RPMI8226 (cell line): ENCODE measurements at regions not wholly inside any gene's neighbourhood (a gene's known extent, or its start where the extent isn't known, plus 50 kb on each side); places are given as distances from the start of the nearest gene placed in this dataset.
A peak's percentile ranks its signal among the peaks of the same experiment; 100 is the strongest.

Source experiments
- DNase-seq: peaks from one replicate; pipeline ENCODE4 v3.0.0-alpha.2; 2015

- no peak for DNase-seq
Observed at GRCh38 chr14:36083317-36083716, 93.2 kb downstream of the PTCSC3 start.

- DNase-seq: no peak
Observed at GRCh38 chr14:36078080-36078479, 98.4 kb downstream of the PTCSC3 start.

GRCh38 chr14:36076197-36076596 lies 100.3 kb downstream of the PTCSC3 start:
- no peak for DNase-seq

GRCh38 chr14:36075203-36075602 lies 101.3 kb downstream of the PTCSC3 start:
- DNase-seq: no peak

GRCh38 chr14:36070720-36071043 lies 105.8 kb downstream of the PTCSC3 start:
- DNase-seq: no peak

GRCh38 chr14:36070031-36070719 lies 106.3 kb downstream of the PTCSC3 start:
- DNase-seq: peak; percentile 51

GRCh38 chr14:36069535-36069900 lies 107.0 kb downstream of the PTCSC3 start:
- DNase-seq: peak; percentile 47

GRCh38 chr14:36068777-36069534 lies 107.6 kb downstream of the PTCSC3 start:
- DNase-seq: no peak

GRCh38 chr14:36067428-36068187 lies 108.9 kb downstream of the PTCSC3 start:
- DNase-seq: no peak

- DNase-seq: no peak
Observed at GRCh38 chr14:36066636-36067035, 109.9 kb downstream of the PTCSC3 start.

- DNase-seq: no peak
Observed at GRCh38 chr14:36065831-36066230, 110.7 kb downstream of the PTCSC3 start.

GRCh38 chr14:36059531-36059930 lies 117.0 kb downstream of the PTCSC3 start:
- DNase-seq: no peak

- peak; percentile 15 for DNase-seq
Observed at GRCh38 chr14:36057452-36058116, 118.9 kb downstream of the PTCSC3 start.

GRCh38 chr14:36056845-36057244 lies 119.7 kb downstream of the PTCSC3 start:
- no peak for DNase-seq

- no peak for DNase-seq
Observed at GRCh38 chr14:36055681-36056225, 120.8 kb downstream of the PTCSC3 start.

- DNase-seq: no peak
Observed at GRCh38 chr14:36055052-36055378, 121.5 kb downstream of the PTCSC3 start.

GRCh38 chr14:36054353-36055051 lies 122.0 kb downstream of the PTCSC3 start:
- no peak for DNase-seq

GRCh38 chr14:36052681-36053080 lies 123.8 kb downstream of the PTCSC3 start:
- DNase-seq: no peak

GRCh38 chr14:36052063-36052462 lies 124.5 kb downstream of the PTCSC3 start:
- no peak for DNase-seq

GRCh38 chr14:36048667-36049066 lies 127.9 kb downstream of the PTCSC3 start:
- DNase-seq: no peak

- no peak for DNase-seq
Observed at GRCh38 chr14:36047912-36048311, 128.6 kb downstream of the PTCSC3 start.

GRCh38 chr14:36035675-36036074 lies 140.8 kb downstream of the PTCSC3 start:
- DNase-seq: no peak

GRCh38 chr14:36028665-36029064 lies 147.9 kb downstream of the PTCSC3 start:
- no peak for DNase-seq
